ENCODE measurements at regions not wholly inside any gene's neighbourhood (a gene's known extent, or its start where the extent isn't known, plus 50 kb on each side); places are given as distances from the start of the nearest gene placed in this dataset.

DNA sequence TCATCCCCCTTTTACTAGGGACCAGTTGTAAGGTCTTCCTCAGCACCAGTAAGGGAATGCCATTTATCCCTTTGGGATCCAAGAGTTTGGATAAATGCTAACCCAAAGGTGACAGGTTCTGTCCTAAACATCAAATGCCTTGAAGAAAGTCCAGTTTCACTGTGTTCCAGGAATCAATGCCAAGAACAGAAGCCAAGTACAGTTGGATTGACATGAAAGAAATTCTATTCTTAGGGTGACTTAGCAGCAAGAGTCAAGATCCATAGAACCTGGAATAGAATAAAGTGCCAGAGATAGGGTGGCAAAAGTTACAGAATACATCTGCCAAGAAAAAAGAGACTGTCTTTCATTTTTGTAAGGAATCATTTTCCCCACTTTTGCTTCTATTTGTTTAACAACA, 94.9 kb upstream of the ADAMTS5 start (continued):
- no peak for TF ChIP-seq NUFIP1 (IDR thresholded peaks at IDR 0.05; ENCODE audit: partially characterized antibody)

DNA sequence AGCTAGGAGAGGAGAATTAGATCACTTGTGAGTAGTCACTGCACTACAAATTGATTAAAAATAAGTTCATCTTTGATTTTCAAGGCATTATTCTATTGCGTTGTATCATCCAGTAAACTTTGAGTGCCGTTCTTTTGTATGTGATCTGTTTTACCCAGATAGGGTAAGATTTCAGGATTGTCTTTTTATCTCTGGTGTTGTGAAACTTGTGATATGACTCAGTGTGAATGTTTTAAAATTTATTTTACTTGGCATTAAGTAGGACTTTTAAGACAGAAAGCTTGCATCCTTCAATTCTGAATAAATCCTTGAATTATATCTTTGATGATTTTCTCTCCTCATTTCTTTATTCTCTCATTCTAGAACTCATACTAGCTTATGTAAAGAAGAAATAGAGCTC, 93.3 kb upstream of the ADAMTS5 start:
- BruUV-seq (replicated peaks): no TSS peak
- ATAC-seq: no peak

GRCh38 chr21:27058673-27059605, 92.1 kb upstream of the ADAMTS5 start:
- H3K9me1 ChIP-seq (ENCODE audit: control insufficient read depth, insufficient read depth, low read length): no peaks in the 10 kb centered on the region
- H3K4me2 ChIP-seq (ENCODE audit: insufficient read depth, low read length): no peak overlapping the region
- H3K27ac ChIP-seq (ENCODE audit: extremely low read depth, low read depth, low read length): no peak overlapping the region
- H4K20me1 ChIP-seq (replicated peaks; ENCODE audit: control insufficient read depth, insufficient read depth, low read length): no peaks in the 10 kb centered on the region
- ATAC-seq (no peak), FAIRE-seq (no peak), DNase-seq (ENCODE audit: extremely low read depth in 1 of 4, low spot score in 3 of 4) (no peak)
- H3K36me3 ChIP-seq (ENCODE audit: control insufficient read depth, insufficient read depth, low read length): no peaks in the 10 kb centered on the region
- intact Hi-C loops (cut with micrococcal nuclease): no loop called here
- in situ Hi-C loops (cut with MboI): no loop called here
- 0% methylated on average over 2 of the region's 2 CpGs for WGBS (ENCODE audit: insufficient coverage, low coverage, missing lambda C conversion rate)
- H3K27me3 ChIP-seq (ENCODE audit: control insufficient read depth in 2 of 2, insufficient read depth in 2 of 2, low read length in 2 of 2): no peaks in the 10 kb centered on the region
- no peaks in the 10 kb centered on the region for H3K4me1 ChIP-seq (replicated peaks in 1 of 2; ENCODE audit: control insufficient read depth in 2 of 2, insufficient read depth in 2 of 2, low read length in 2 of 2)
- no peak overlapping the region for H3K4me3 ChIP-seq
- no peak overlapping the region for H2AFZ ChIP-seq (ENCODE audit: low read depth, low read length)
- 0 out of 2 replicates have a peak, but pooled peaks cover 1% of the 10 kb centered on the region for H3K9me3 ChIP-seq (replicated peaks; ENCODE audit: control insufficient read depth, insufficient read depth, low read depth, low read length)
- no peak overlapping the region for H3K9ac ChIP-seq (ENCODE audit: insufficient read depth in 1 of 2, low read depth in 2 of 2, low read length in 2 of 2)
- no TSS peak for BruUV-seq (replicated peaks)
- CTCF ChIA-PET (ENCODE audit: low intra/inter-chr PET ratio): no interaction called here
- no peaks in the 10 kb centered on the region for H3K79me2 ChIP-seq (ENCODE audit: control insufficient read depth, insufficient read depth, low read length)
- POLR2A ChIA-PET: no interaction called here
- TF ChIP-seq ZNF316 (IDR thresholded peaks at IDR 0.05): peak; percentile 8; the same call in 1 of the 2 replicates
- TF ChIP-seq, protein P1, sequence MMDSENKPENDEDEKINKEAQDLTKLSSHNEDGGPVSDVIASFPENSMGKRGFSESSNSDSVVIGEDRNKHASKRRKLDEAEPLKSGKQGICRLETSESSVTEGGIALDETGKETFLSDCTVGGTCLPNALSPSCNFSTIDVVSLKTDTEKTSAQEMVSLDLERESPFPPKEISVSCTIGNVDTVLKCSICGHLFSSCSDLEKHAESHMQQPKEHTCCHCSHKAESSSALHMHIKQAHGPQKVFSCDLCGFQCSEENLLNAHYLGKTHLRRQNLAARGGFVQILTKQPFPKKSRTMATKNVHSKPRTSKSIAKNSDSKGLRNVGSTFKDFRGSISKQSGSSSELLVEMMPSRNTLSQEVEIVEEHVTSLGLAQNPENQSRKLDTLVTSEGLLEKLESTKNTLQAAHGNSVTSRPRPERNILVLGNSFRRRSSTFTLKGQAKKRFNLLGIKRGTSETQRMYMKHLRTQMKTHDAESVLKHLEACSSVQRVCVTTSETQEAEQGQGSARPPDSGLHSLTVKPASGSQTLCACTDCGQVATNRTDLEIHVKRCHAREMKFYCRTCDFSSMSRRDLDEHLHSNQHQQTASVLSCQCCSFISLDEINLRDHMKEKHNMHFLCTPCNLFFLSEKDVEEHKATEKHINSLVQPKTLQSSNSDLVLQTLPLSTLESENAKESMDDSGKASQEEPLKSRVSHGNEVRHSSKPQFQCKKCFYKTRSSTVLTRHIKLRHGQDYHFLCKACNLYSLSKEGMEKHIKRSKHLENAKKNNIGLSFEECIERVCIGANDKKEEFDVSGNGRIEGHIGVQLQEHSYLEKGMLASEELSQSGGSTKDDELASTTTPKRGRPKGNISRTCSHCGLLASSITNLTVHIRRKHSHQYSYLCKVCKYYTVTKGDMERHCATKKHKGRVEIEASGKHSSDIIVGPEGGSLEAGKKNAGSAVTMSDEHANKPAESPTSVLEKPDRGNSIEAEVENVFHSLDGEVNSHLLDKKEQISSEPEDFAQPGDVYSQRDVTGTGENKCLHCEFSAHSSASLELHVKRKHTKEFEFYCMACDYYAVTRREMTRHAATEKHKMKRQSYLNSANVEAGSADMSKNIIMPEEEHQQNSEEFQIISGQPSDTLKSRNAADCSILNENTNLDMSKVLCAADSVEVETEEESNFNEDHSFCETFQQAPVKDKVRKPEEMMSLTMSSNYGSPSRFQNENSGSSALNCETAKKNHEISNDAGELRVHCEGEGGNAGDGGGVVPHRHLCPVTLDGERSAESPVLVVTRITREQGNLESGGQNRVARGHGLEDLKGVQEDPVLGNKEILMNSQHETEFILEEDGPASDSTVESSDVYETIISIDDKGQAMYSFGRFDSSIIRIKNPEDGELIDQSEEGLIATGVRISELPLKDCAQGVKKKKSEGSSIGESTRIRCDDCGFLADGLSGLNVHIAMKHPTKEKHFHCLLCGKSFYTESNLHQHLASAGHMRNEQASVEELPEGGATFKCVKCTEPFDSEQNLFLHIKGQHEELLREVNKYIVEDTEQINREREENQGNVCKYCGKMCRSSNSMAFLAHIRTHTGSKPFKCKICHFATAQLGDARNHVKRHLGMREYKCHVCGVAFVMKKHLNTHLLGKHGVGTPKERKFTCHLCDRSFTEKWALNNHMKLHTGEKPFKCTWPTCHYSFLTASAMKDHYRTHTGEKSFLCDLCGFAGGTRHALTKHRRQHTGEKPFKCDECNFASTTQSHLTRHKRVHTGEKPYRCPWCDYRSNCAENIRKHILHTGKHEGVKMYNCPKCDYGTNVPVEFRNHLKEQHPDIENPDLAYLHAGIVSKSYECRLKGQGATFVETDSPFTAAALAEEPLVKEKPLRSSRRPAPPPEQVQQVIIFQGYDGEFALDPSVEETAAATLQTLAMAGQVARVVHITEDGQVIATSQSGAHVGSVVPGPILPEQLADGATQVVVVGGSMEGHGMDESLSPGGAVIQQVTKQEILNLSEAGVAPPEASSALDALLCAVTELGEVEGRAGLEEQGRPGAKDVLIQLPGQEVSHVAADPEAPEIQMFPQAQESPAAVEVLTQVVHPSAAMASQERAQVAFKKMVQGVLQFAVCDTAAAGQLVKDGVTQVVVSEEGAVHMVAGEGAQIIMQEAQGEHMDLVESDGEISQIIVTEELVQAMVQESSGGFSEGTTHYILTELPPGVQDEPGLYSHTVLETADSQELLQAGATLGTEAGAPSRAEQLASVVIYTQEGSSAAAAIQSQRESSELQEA (IDR thresholded peaks at IDR 0.05; ENCODE audit: low read depth): no peak

More for the DNA sequence above, 93.3 kb upstream of the ADAMTS5 start:
- POLR2A ChIA-PET: no interaction called here
- FAIRE-seq (no peak), DNase-seq (ENCODE audit: extremely low read depth in 1 of 4, low spot score in 3 of 4) (no peak)
- Histone ChIP-seq H3K9me3 (replicated peaks; ENCODE audit: control insufficient read depth, insufficient read depth, low read depth, low read length) (0 out of 2 replicates have a peak, but pooled peaks cover 1% of the 10 kb centered on the region), H3K27ac (ENCODE audit: extremely low read depth, low read depth, low read length) (no peak overlapping the region), H3K9ac (ENCODE audit: insufficient read depth in 1 of 2, low read depth in 2 of 2, low read length in 2 of 2) (no peak overlapping the region), H3K4me3 (no peak overlapping the region), H4K20me1 (replicated peaks; ENCODE audit: control insufficient read depth, insufficient read depth, low read length) (no peaks in the 10 kb centered on the region), H3K9me1 (ENCODE audit: control insufficient read depth, insufficient read depth, low read length) (no peaks in the 10 kb centered on the region), H3K4me1 (replicated peaks in 1 of 2; ENCODE audit: control insufficient read depth in 2 of 2, insufficient read depth in 2 of 2, low read length in 2 of 2) (no peaks in the 10 kb centered on the region), H2AFZ (ENCODE audit: low read depth, low read length) (no peak overlapping the region), H3K27me3 (ENCODE audit: control insufficient read depth in 2 of 2, insufficient read depth in 2 of 2, low read length in 2 of 2) (no peaks in the 10 kb centered on the region), H3K79me2 (ENCODE audit: control insufficient read depth, insufficient read depth, low read length) (no peaks in the 10 kb centered on the region), H3K4me2 (ENCODE audit: insufficient read depth, low read length) (no peak overlapping the region), H3K36me3 (ENCODE audit: control insufficient read depth, insufficient read depth, low read length) (no peaks in the 10 kb centered on the region)
- intact Hi-C loops (cut with micrococcal nuclease) (no loop called here), in situ Hi-C loops (cut with MboI) (no loop called here)
- TF ChIP-seq TRIM28 (IDR thresholded peaks at IDR 0.05): no peak
- TF ChIP-seq ZNF76 (CRISPR knock-in tag; IDR thresholded peaks at IDR 0.05; ENCODE audit: borderline replicate concordance): no peak
- CTCF ChIA-PET (ENCODE audit: low intra/inter-chr PET ratio): no interaction called here
- WGBS (ENCODE audit: insufficient coverage, low coverage, missing lambda C conversion rate): 0% methylated on average over 2 of the region's 2 CpGs
